ENCODE measurements at regions not wholly inside any gene's neighbourhood (a gene's known extent, or its start where the extent isn't known, plus 50 kb on each side); places are given as distances from the start of the nearest gene placed in this dataset.

GRCh38 chr4:20462426-20463175, 210.9 kb downstream of the SLIT2 start:
- DNase-seq: no peak

GRCh38 chr4:20463176-20463430, 211.4 kb downstream of the SLIT2 start:
- no peak for DNase-seq

GRCh38 chr4:20464381-20464780, 212.7 kb downstream of the SLIT2 start:
- no peak for DNase-seq

GRCh38 chr4:20474119-20474518, 222.4 kb downstream of the SLIT2 start:
- DNase-seq: no peak

GRCh38 chr4:20478412-20478811, 221.8 kb upstream of the PACRGL start:
- DNase-seq: no peak

GRCh38 chr4:20480165-20480947, 219.9 kb upstream of the PACRGL start:
- DNase-seq: no peak

- DNase-seq: no peak
Observed at GRCh38 chr4:20483416-20483815, 216.8 kb upstream of the PACRGL start.

GRCh38 chr4:20486433-20486832, 213.8 kb upstream of the PACRGL start:
- no peak for DNase-seq

GRCh38 chr4:20487446-20487845, 212.8 kb upstream of the PACRGL start:
- DNase-seq: no peak

- no peak for DNase-seq
Observed at GRCh38 chr4:20487852-20488251, 212.4 kb upstream of the PACRGL start.

- DNase-seq: no peak
Observed at GRCh38 chr4:20490734-20491133, 209.5 kb upstream of the PACRGL start.

- DNase-seq: no peak
Observed at GRCh38 chr4:20493761-20494353, 206.4 kb upstream of the PACRGL start.

GRCh38 chr4:20496068-20496467, 204.2 kb upstream of the PACRGL start:
- no peak for DNase-seq

GRCh38 chr4:20504146-20504545, 196.1 kb upstream of the PACRGL start:
- DNase-seq: no peak

GRCh38 chr4:20505927-20506326, 194.3 kb upstream of the PACRGL start:
- no peak for DNase-seq

GRCh38 chr4:20506827-20507226, 193.4 kb upstream of the PACRGL start:
- no peak for DNase-seq

GRCh38 chr4:20509315-20509714, 190.9 kb upstream of the PACRGL start:
- DNase-seq: no peak

- DNase-seq: no peak
Observed at GRCh38 chr4:20512033-20512792, 188.0 kb upstream of the PACRGL start.

GRCh38 chr4:20512985-20513384, 187.3 kb upstream of the PACRGL start:
- no peak for DNase-seq

GRCh38 chr4:20520901-20521300, 179.4 kb upstream of the PACRGL start:
- no peak for DNase-seq

- DNase-seq: no peak
Observed at GRCh38 chr4:20528508-20528907, 171.8 kb upstream of the PACRGL start.

GRCh38 chr4:20529691-20530090, 170.6 kb upstream of the PACRGL start:
- DNase-seq: no peak

- no peak for DNase-seq
Observed at GRCh38 chr4:20532116-20532790, 168.0 kb upstream of the PACRGL start.
